ENCODE measurements at regions not wholly inside any gene's neighbourhood (a gene's known extent, or its start where the extent isn't known, plus 50 kb on each side); places are given as distances from the start of the nearest gene placed in this dataset.

GRCh38 chr11:116279511-116279910 lies 493.3 kb downstream of the BUD13 start:
- Histone ChIP-seq H3K36me3 (ENCODE audit: insufficient read depth, low read length) (no peaks in the 10 kb centered on the region), H3K4me3 (ENCODE audit: low read length) (no peak overlapping the region), H2AFZ (ENCODE audit: low read depth, low read length) (no peak overlapping the region), H4K20me1 (ENCODE audit: insufficient read depth) (no peaks in the 10 kb centered on the region), H3K9me3 (ENCODE audit: low read length) (no peaks in the 10 kb centered on the region), H3K27ac (ENCODE audit: low read length) (no peak overlapping the region), H3F3A (ENCODE audit: insufficient read depth, low read length, poor library complexity, severe bottlenecking) (no peaks in the 10 kb centered on the region), H3K79me2 (replicated peaks; ENCODE audit: insufficient read depth, low read length) (no peaks in the 10 kb centered on the region), H3K9ac (ENCODE audit: low read length) (no peak overlapping the region), H3K4me2 (ENCODE audit: low read length) (no peak overlapping the region), H3K9me2 (ENCODE audit: insufficient read depth, low read length) (no peaks in the 10 kb centered on the region), H3K27me3 (ENCODE audit: insufficient read depth, low read depth, low read length) (no peaks in the 10 kb centered on the region)
- TF ChIP-seq REST (IDR thresholded peaks at IDR 0.05; ENCODE audit: borderline replicate concordance) (no peak), EP300 (conservative IDR thresholded peaks at IDR 0.05; ENCODE audit: poor library complexity, severe bottlenecking) (no peak), TAF1 (IDR thresholded peaks at IDR 0.05; ENCODE audit: low read depth) (no peak), SMC3 (conservative IDR thresholded peaks at IDR 0.05; ENCODE audit: poor library complexity) (no peak), CTCF (IDR thresholded peaks at IDR 0.05; ENCODE audit: poor library complexity, severe bottlenecking) (no peak), POLR2AphosphoS5 (IDR thresholded peaks at IDR 0.05) (no peak), EZH2 (IDR thresholded peaks at IDR 0.05; ENCODE audit: borderline replicate concordance, insufficient read depth, low read length, poor library complexity, severe bottlenecking) (no peak), MXI1 (conservative IDR thresholded peaks at IDR 0.05; ENCODE audit: poor library complexity, severe bottlenecking) (no peak), RAD21 (conservative IDR thresholded peaks at IDR 0.05) (no peak)

GRCh38 chr11:116278076-116278475 lies 494.7 kb downstream of the BUD13 start:
- TF ChIP-seq SMC3 (conservative IDR thresholded peaks at IDR 0.05; ENCODE audit: poor library complexity), result no peak
- no peaks in the 10 kb centered on the region for H3F3A ChIP-seq (ENCODE audit: insufficient read depth, low read length, poor library complexity, severe bottlenecking)
- no peak overlapping the region for H3K27ac ChIP-seq (ENCODE audit: low read length)
- H3K9me3 ChIP-seq (ENCODE audit: low read length), result no peaks in the 10 kb centered on the region
- H4K20me1 ChIP-seq (ENCODE audit: insufficient read depth), result no peaks in the 10 kb centered on the region
- H3K9me2 ChIP-seq (ENCODE audit: insufficient read depth, low read length), result no peaks in the 10 kb centered on the region
- H3K4me3 ChIP-seq (ENCODE audit: low read length), result no peak overlapping the region
- H3K4me2 ChIP-seq (ENCODE audit: low read length), result no peak overlapping the region
- no peaks in the 10 kb centered on the region for H3K36me3 ChIP-seq (ENCODE audit: insufficient read depth, low read length)
- H2AFZ ChIP-seq (ENCODE audit: low read depth, low read length), result no peak overlapping the region
- no peaks in the 10 kb centered on the region for H3K79me2 ChIP-seq (replicated peaks; ENCODE audit: insufficient read depth, low read length)
- H3K27me3 ChIP-seq (ENCODE audit: insufficient read depth, low read depth, low read length), result no peaks in the 10 kb centered on the region
- H3K9ac ChIP-seq (ENCODE audit: low read length), result no peak overlapping the region

Data from neural cell (in vitro differentiated cells).